COLO668 (cell line): ENCODE measurements at regions not wholly inside any gene's neighbourhood (a gene's known extent, or its start where the extent isn't known, plus 50 kb on each side); places are given as distances from the start of the nearest gene placed in this dataset.
"Not testable (repeated sequence)": the region's sequence is repeated elsewhere in the genome, so short reads cannot be mapped to it uniquely, and the experiment has no call there.

Experiments used
- DNase-seq: peaks from one replicate; lab custom pipeline; 2025; ENCODE audit not compliant: unreplicated experiment; lab: John Stamatoyannopoulos, UW

- no peak for DNase-seq
Observed at GRCh38 chr15:54772663-54773062, 424.1 kb downstream of the RSL24D1 start.

- DNase-seq, result not testable (repeated sequence)
Observed at GRCh38 chr15:54749461-54749860, 447.3 kb downstream of the RSL24D1 start.

GRCh38 chr15:54722342-54722986 lies 474.3 kb downstream of the RSL24D1 start:
- DNase-seq, result no peak

- DNase-seq, result no peak
Observed at GRCh38 chr15:54719325-54719724, 477.4 kb downstream of the RSL24D1 start.

- no peak for DNase-seq
Observed at GRCh38 chr15:54707805-54708752, 488.7 kb downstream of the RSL24D1 start.

GRCh38 chr15:54687628-54688027 lies 509.1 kb downstream of the RSL24D1 start:
- no peak for DNase-seq
